ENCODE measurements at regions not wholly inside any gene's neighbourhood (a gene's known extent, or its start where the extent isn't known, plus 50 kb on each side); places are given as distances from the start of the nearest gene placed in this dataset.

- no peaks in the 10 kb centered on the region for H3K27me3 ChIP-seq (replicated peaks in 1 of 2; ENCODE audit: control insufficient read depth in 2 of 2, extremely low read depth in 1 of 2, insufficient read depth in 2 of 2, low read length in 1 of 2)
- H3K4me1 ChIP-seq (ENCODE audit: control insufficient read depth in 1 of 2, extremely low read depth in 1 of 2, insufficient read depth in 2 of 2, low read length in 2 of 2) = no peaks in the 10 kb centered on the region
- no peaks in the 10 kb centered on the region for H3K36me3 ChIP-seq (ENCODE audit: control insufficient read depth in 2 of 2, extremely low read depth in 1 of 2, insufficient read depth in 1 of 2, low read length in 1 of 2)
- no peak overlapping the region for H3K27ac ChIP-seq (ENCODE audit: low read length)
- H3K9me3 ChIP-seq = no peaks in the 10 kb centered on the region
- no peaks in the 10 kb centered on the region for H3K4me1 Mint-ChIP-seq
- no peak for DNase-seq
- no peak overlapping the region for H3K27ac Mint-ChIP-seq
- H3K4me3 Mint-ChIP-seq = no peak overlapping the region
- H3K27me3 Mint-ChIP-seq = no peaks in the 10 kb centered on the region
- no peaks in the 10 kb centered on the region for H3K36me3 Mint-ChIP-seq
- ChIA-PET POLR2A (no interaction called here), CTCF (no interaction called here)
- ATAC-seq (replicated peaks in 1 of 4) = no peak
- H3K4me3 ChIP-seq (ENCODE audit: control insufficient read depth in 1 of 2, extremely low read depth in 1 of 2, low read length in 1 of 2) = no peak overlapping the region
- peaks cover 0 to 3% (median 0%) of the 10 kb centered on the region in 3 donors for H3K9me3 Mint-ChIP-seq
- WGBS (ENCODE audit: insufficient coverage) = no CpG with 5 or more reads among the region's 4 CpGs
Measured at GRCh38 chr13:111633401-111633800, 313.0 kb downstream of the TEX29 start.

GRCh38 chr13:111634410-111634809 lies 314.0 kb downstream of the TEX29 start:
- Histone ChIP-seq H3K27ac (ENCODE audit: low read length) (no peak overlapping the region), H3K36me3 (ENCODE audit: control insufficient read depth in 2 of 2, extremely low read depth in 1 of 2, insufficient read depth in 1 of 2, low read length in 1 of 2) (no peaks in the 10 kb centered on the region), H3K4me1 (ENCODE audit: control insufficient read depth in 1 of 2, extremely low read depth in 1 of 2, insufficient read depth in 2 of 2, low read length in 2 of 2) (no peaks in the 10 kb centered on the region), H3K9me3 (no peaks in the 10 kb centered on the region), H3K27me3 (replicated peaks in 1 of 2; ENCODE audit: control insufficient read depth in 2 of 2, extremely low read depth in 1 of 2, insufficient read depth in 2 of 2, low read length in 1 of 2) (no peaks in the 10 kb centered on the region), H3K4me3 (ENCODE audit: control insufficient read depth in 1 of 2, extremely low read depth in 1 of 2, low read length in 1 of 2) (no peak overlapping the region)
- no peak for ATAC-seq (replicated peaks in 1 of 4)
- POLR2A ChIA-PET = no interaction called here
- CTCF ChIA-PET = no interaction called here
- no peak overlapping the region for H3K4me3 Mint-ChIP-seq
- DNase-seq = no peak
- H3K27ac Mint-ChIP-seq = no peak overlapping the region
- H3K4me1 Mint-ChIP-seq = no peaks in the 10 kb centered on the region
- H3K36me3 Mint-ChIP-seq = no peaks in the 10 kb centered on the region
- H3K9me3 Mint-ChIP-seq = peaks cover 0 to 3% (median 0%) of the 10 kb centered on the region in 3 donors
- no peaks in the 10 kb centered on the region for H3K27me3 Mint-ChIP-seq
- WGBS (ENCODE audit: insufficient coverage) = 90% methylated on average over 5 of the region's 8 CpGs

GRCh38 chr13:111636271-111636670 lies 315.8 kb downstream of the TEX29 start:
- 89% methylated on average over 9 of the region's 9 CpGs for WGBS (ENCODE audit: insufficient coverage)
- H3K36me3 ChIP-seq (ENCODE audit: control insufficient read depth in 2 of 2, extremely low read depth in 1 of 2, insufficient read depth in 1 of 2, low read length in 1 of 2) = no peaks in the 10 kb centered on the region
- Mint-ChIP-seq H3K4me1 (no peaks in the 10 kb centered on the region), H3K27me3 (no peaks in the 10 kb centered on the region), H3K36me3 (no peaks in the 10 kb centered on the region), H3K27ac (no peak overlapping the region), H3K9me3 (peaks cover 0 to 3% (median 0%) of the 10 kb centered on the region in 3 donors), H3K4me3 (no peak overlapping the region)
- ChIA-PET POLR2A (no interaction called here), CTCF (no interaction called here)
- H3K27me3 ChIP-seq (replicated peaks in 1 of 2; ENCODE audit: control insufficient read depth in 2 of 2, extremely low read depth in 1 of 2, insufficient read depth in 2 of 2, low read length in 1 of 2) = peaks cover 0 to 7% of the 10 kb centered on the region in 2 experiments
- H3K4me1 ChIP-seq (ENCODE audit: control insufficient read depth in 1 of 2, extremely low read depth in 1 of 2, insufficient read depth in 2 of 2, low read length in 2 of 2) = no peaks in the 10 kb centered on the region
- DNase-seq (no peak), ATAC-seq (replicated peaks in 1 of 4) (no peak)
- no peaks in the 10 kb centered on the region for H3K9me3 ChIP-seq
- no peak overlapping the region for H3K4me3 ChIP-seq (ENCODE audit: control insufficient read depth in 1 of 2, extremely low read depth in 1 of 2, low read length in 1 of 2)
- no peak overlapping the region for H3K27ac ChIP-seq (ENCODE audit: low read length)

DNA sequence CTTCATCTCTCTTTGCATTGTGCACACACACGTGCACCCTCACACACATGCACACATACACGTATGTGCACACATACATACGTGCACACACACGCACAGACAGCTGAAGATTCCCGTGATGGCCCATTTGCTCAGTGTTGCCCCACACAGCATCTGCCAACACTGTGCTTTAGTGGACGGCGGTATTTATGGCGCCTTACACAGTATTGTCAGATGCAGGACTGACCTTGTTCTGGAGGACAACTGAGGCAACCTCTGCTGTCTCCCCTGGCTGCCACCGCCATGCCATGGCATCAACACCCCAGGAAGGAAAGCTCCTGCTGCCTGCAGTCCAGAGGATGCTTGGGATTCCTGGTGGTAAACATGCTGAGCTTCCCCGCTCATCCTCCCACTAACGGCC lies 316.4 kb downstream of the TEX29 start:
- peaks cover 0 to 3% (median 0%) of the 10 kb centered on the region in 3 donors for H3K9me3 Mint-ChIP-seq
- H3K27ac Mint-ChIP-seq = no peak overlapping the region
- no peaks in the 10 kb centered on the region for H3K27me3 Mint-ChIP-seq
- Histone ChIP-seq H3K9me3 (no peaks in the 10 kb centered on the region), H3K27ac (ENCODE audit: low read length) (no peak overlapping the region), H3K4me3 (ENCODE audit: control insufficient read depth in 1 of 2, extremely low read depth in 1 of 2, low read length in 1 of 2) (no peak overlapping the region), H3K4me1 (ENCODE audit: control insufficient read depth in 1 of 2, extremely low read depth in 1 of 2, insufficient read depth in 2 of 2, low read length in 2 of 2) (no peaks in the 10 kb centered on the region), H3K27me3 (replicated peaks in 1 of 2; ENCODE audit: control insufficient read depth in 2 of 2, extremely low read depth in 1 of 2, insufficient read depth in 2 of 2, low read length in 1 of 2) (peaks cover 0 to 7% of the 10 kb centered on the region in 2 experiments), H3K36me3 (ENCODE audit: control insufficient read depth in 2 of 2, extremely low read depth in 1 of 2, insufficient read depth in 1 of 2, low read length in 1 of 2) (no peaks in the 10 kb centered on the region)
- no peak overlapping the region for H3K4me3 Mint-ChIP-seq
- no peak for DNase-seq
- POLR2A ChIA-PET = no interaction called here
- 85% methylated on average over 8 of the region's 11 CpGs for whole genome bisulfite sequencing (ENCODE audit: insufficient coverage)
- CTCF ChIA-PET = no interaction called here
- H3K4me1 Mint-ChIP-seq = no peaks in the 10 kb centered on the region
- no peaks in the 10 kb centered on the region for H3K36me3 Mint-ChIP-seq
- ATAC-seq (replicated peaks in 1 of 4) = no peak

DNA sequence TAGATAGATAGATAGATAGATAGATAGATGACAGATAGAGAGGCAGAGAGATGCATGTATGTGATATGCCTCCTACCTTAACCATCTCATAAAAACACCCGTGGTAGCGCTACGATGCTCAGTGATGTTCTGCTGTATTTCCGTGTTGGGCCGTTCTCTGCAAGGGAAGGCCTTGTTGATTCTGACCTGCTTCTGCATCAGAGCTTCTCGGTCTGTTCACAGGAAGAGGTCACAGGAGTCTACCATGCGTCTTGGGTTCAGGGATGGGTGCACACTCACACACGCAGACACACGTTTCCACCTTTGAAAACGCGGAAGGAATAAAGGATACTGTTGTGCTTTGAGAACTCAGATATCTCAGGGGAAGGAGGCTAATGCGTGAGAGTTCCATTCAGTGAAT lies 316.9 kb downstream of the TEX29 start:
- peaks cover 0 to 3% (median 0%) of the 10 kb centered on the region in 3 donors for H3K9me3 Mint-ChIP-seq
- no peaks in the 10 kb centered on the region for H3K9me3 ChIP-seq
- no peaks in the 10 kb centered on the region for H3K4me1 ChIP-seq (ENCODE audit: control insufficient read depth in 1 of 2, extremely low read depth in 1 of 2, insufficient read depth in 2 of 2, low read length in 2 of 2)
- no peaks in the 10 kb centered on the region for H3K4me1 Mint-ChIP-seq
- ChIA-PET POLR2A (no interaction called here), CTCF (no interaction called here)
- no peaks in the 10 kb centered on the region for H3K27me3 Mint-ChIP-seq
- H3K4me3 Mint-ChIP-seq = no peak overlapping the region
- H3K27ac ChIP-seq (ENCODE audit: low read length) = no peak overlapping the region
- no peak for ATAC-seq (replicated peaks in 1 of 4)
- H3K36me3 Mint-ChIP-seq = no peaks in the 10 kb centered on the region
- peaks cover 0 to 7% of the 10 kb centered on the region in 2 experiments for H3K27me3 ChIP-seq (replicated peaks in 1 of 2; ENCODE audit: control insufficient read depth in 2 of 2, extremely low read depth in 1 of 2, insufficient read depth in 2 of 2, low read length in 1 of 2)
- no peak overlapping the region for H3K27ac Mint-ChIP-seq
- H3K4me3 ChIP-seq (ENCODE audit: control insufficient read depth in 1 of 2, extremely low read depth in 1 of 2, low read length in 1 of 2) = no peak overlapping the region
- DNase-seq = no peak
- H3K36me3 ChIP-seq (ENCODE audit: control insufficient read depth in 2 of 2, extremely low read depth in 1 of 2, insufficient read depth in 1 of 2, low read length in 1 of 2) = no peaks in the 10 kb centered on the region
- 94% methylated on average over 11 of the region's 12 CpGs for WGBS (ENCODE audit: insufficient coverage)

DNA sequence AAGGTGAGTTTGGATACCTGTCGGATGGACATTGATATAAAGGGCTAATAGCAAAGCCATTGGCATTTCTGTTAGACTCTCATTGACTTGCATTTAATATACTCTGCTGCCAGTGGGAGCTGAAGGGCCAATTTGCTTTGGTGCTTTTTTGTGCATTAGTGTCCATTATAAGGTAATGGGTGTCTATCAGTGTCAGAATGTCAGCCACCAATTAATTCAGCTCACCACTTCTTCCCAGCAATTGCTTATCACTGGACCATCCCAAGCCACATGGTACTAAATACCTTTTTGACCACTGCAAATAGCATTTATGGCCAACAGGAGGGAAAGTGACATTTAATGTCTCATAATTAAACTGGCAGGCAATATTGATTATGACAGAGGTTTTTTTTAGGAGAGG lies 317.8 kb downstream of the TEX29 start:
- H3K9me3 Mint-ChIP-seq = peaks cover 0 to 3% (median 0%) of the 10 kb centered on the region in 3 donors
- H3K4me3 Mint-ChIP-seq = no peak overlapping the region
- H3K27me3 Mint-ChIP-seq = no peaks in the 10 kb centered on the region
- H3K4me1 Mint-ChIP-seq = no peaks in the 10 kb centered on the region
- no peaks in the 10 kb centered on the region for H3K4me1 ChIP-seq (ENCODE audit: control insufficient read depth in 1 of 2, extremely low read depth in 1 of 2, insufficient read depth in 2 of 2, low read length in 2 of 2)
- CTCF ChIA-PET = no interaction called here
- H3K36me3 Mint-ChIP-seq = no peaks in the 10 kb centered on the region
- peaks cover 0 to 7% of the 10 kb centered on the region in 2 experiments for H3K27me3 ChIP-seq (replicated peaks in 1 of 2; ENCODE audit: control insufficient read depth in 2 of 2, extremely low read depth in 1 of 2, insufficient read depth in 2 of 2, low read length in 1 of 2)
- no peak overlapping the region for H3K27ac Mint-ChIP-seq
- no peaks in the 10 kb centered on the region for H3K36me3 ChIP-seq (ENCODE audit: control insufficient read depth in 2 of 2, extremely low read depth in 1 of 2, insufficient read depth in 1 of 2, low read length in 1 of 2)
- DNase-seq (no peak), ATAC-seq (replicated peaks in 1 of 4) (no peak)
- H3K9me3 ChIP-seq = no peaks in the 10 kb centered on the region
- POLR2A ChIA-PET = no interaction called here
- no peak overlapping the region for H3K4me3 ChIP-seq (ENCODE audit: control insufficient read depth in 1 of 2, extremely low read depth in 1 of 2, low read length in 1 of 2)
- 60% methylated on average over 1 of the region's 1 CpG for WGBS (ENCODE audit: insufficient coverage)
- no peak overlapping the region for H3K27ac ChIP-seq (ENCODE audit: low read length)

GRCh38 chr13:111639196-111639705 lies 318.8 kb downstream of the TEX29 start:
- Histone ChIP-seq H3K27me3 (replicated peaks in 1 of 2; ENCODE audit: control insufficient read depth in 2 of 2, extremely low read depth in 1 of 2, insufficient read depth in 2 of 2, low read length in 1 of 2) (peaks cover 0 to 7% of the 10 kb centered on the region in 2 experiments), H3K27ac (ENCODE audit: low read length) (no peak overlapping the region), H3K4me1 (ENCODE audit: control insufficient read depth in 1 of 2, extremely low read depth in 1 of 2, insufficient read depth in 2 of 2, low read length in 2 of 2) (no peaks in the 10 kb centered on the region), H3K4me3 (ENCODE audit: control insufficient read depth in 1 of 2, extremely low read depth in 1 of 2, low read length in 1 of 2) (no peak overlapping the region), H3K36me3 (ENCODE audit: control insufficient read depth in 2 of 2, extremely low read depth in 1 of 2, insufficient read depth in 1 of 2, low read length in 1 of 2) (no peaks in the 10 kb centered on the region), H3K9me3 (no peaks in the 10 kb centered on the region)
- WGBS (ENCODE audit: insufficient coverage) = 54% methylated on average over 2 of the region's 10 CpGs
- no peaks in the 10 kb centered on the region for H3K36me3 Mint-ChIP-seq
- DNase-seq = no peak
- ChIA-PET CTCF (no interaction called here), POLR2A (no interaction called here)
- no peak overlapping the region for H3K27ac Mint-ChIP-seq
- H3K4me1 Mint-ChIP-seq = no peaks in the 10 kb centered on the region
- H3K4me3 Mint-ChIP-seq = no peak overlapping the region
- H3K27me3 Mint-ChIP-seq = no peaks in the 10 kb centered on the region
- no peak for ATAC-seq (replicated peaks in 1 of 4)
- H3K9me3 Mint-ChIP-seq = peaks cover 0 to 3% (median 0%) of the 10 kb centered on the region in 3 donors
